ENCODE measurements at regions not wholly inside any gene's neighbourhood (a gene's known extent, or its start where the extent isn't known, plus 50 kb on each side); places are given as distances from the start of the nearest gene placed in this dataset.

DNA sequence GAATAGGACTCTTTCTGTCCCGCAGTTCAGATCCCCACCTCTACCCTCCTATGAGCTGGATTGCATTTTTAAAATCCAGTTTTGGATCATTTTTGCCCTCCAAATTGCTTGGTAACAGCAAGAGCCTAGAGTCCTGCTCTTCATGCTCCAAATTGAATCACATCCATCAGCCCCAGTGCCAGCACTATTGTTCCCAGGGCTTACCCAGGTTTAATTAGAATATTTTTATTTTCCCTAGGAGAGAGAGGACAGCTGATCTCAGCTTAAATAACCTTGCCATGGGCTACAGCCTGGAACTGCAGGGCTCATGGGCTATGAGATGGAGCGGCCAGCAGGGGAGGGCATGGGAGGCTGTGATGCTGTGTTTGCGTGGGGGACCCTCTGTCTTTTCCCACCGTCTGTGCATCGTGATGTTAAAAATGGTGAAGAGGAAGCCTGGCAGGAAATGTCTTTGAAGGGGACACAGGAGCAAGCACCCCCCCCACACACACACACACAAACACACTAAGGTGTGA, 59.4 kb upstream of the WSCD2 start:
- WGBS, 2 donors (ENCODE audit: extremely low coverage in 2 of 2, insufficient read length in 2 of 2, insufficient replicate concordance in 1 of 2), result no CpG with 5 or more reads among the region's 5 CpGs
- Histone ChIP-seq H3K27ac (replicated peaks; ENCODE audit: low read length) (no peak overlapping the region), H3K4ac (ENCODE audit: low read length) (no peak overlapping the region), H2AFZ (ENCODE audit: low read length) (no peak overlapping the region), H3K27me3 (ENCODE audit: control insufficient read depth in 3 of 3, insufficient read depth in 3 of 3, low read depth in 1 of 3, low read length in 3 of 3) (peaks cover 0 to 4% (median 0%) of the 10 kb centered on the region in 3 experiments), H3K4me3 (ENCODE audit: low read length in 2 of 2) (no peak overlapping the region), H3K23ac (ENCODE audit: low read depth, low read length, poor library complexity) (no peak overlapping the region), H2BK5ac (ENCODE audit: low read length) (no peak overlapping the region), H3K9ac (ENCODE audit: low read depth, low read length, poor library complexity) (no peak overlapping the region), H3K36me3 (replicated peaks in 1 of 2; ENCODE audit: control insufficient read depth in 2 of 2, insufficient read depth in 2 of 2, low read length in 2 of 2) (no peaks in the 10 kb centered on the region), H2BK120ac (ENCODE audit: low read depth, low read length) (no peak overlapping the region), H2BK15ac (ENCODE audit: low read length) (no peak overlapping the region), H3K9me3 (replicated peaks in 1 of 2; ENCODE audit: control insufficient read depth in 2 of 2, insufficient read depth in 1 of 2, low read depth in 1 of 2, low read length in 2 of 2) (no peaks in the 10 kb centered on the region), H3K4me2 (ENCODE audit: insufficient read depth, low read length, poor library complexity, severe bottlenecking) (no peak overlapping the region), H3K4me1 (ENCODE audit: control insufficient read depth in 2 of 2, insufficient read depth in 1 of 2, low read depth in 1 of 2, low read length in 2 of 2) (no peaks in the 10 kb centered on the region), H4K8ac (ENCODE audit: low read depth, low read length) (no peak overlapping the region), H4K91ac (ENCODE audit: low read depth, low read length, poor library complexity) (no peak overlapping the region), H3K79me1 (ENCODE audit: low read depth, low read length) (no peaks in the 10 kb centered on the region), H2BK12ac (ENCODE audit: low read length) (no peak overlapping the region), H2AK5ac (ENCODE audit: low read depth, low read length) (no peak overlapping the region), H3K14ac (ENCODE audit: low read length) (no peak overlapping the region), H3K18ac (ENCODE audit: low read length) (no peak overlapping the region)
- no peak for DNase-seq (ENCODE audit: low spot score)

DNA sequence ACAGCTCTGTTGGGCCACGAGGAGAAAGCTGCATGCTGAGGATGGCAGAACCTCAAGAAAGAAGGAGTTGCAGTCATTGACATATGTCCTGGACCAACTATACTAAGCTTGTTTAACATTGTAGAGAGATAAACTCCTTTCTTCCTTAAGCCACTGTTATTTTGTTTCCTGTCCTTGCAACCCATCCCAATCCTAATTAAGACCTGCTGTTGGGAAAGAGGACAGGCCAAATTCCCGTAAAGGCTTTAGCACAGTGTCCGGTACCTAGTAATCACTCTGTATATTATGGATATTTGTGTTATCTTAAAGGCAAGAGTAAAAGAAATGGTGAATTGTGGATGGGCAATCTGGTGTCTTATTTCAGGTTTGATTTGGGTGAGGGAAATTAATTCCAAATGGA, 53.5 kb upstream of the WSCD2 start:
- H2BK12ac ChIP-seq (ENCODE audit: low read length), result no peak overlapping the region
- WGBS, 2 donors (ENCODE audit: extremely low coverage in 2 of 2, insufficient read length in 2 of 2, insufficient replicate concordance in 1 of 2), result no CpG with 5 or more reads among the region's 3 CpGs
- H3K27me3 ChIP-seq (ENCODE audit: control insufficient read depth in 3 of 3, insufficient read depth in 3 of 3, low read depth in 1 of 3, low read length in 3 of 3), result no peaks in the 10 kb centered on the region
- H2BK15ac ChIP-seq (ENCODE audit: low read length), result no peak overlapping the region
- no peak for DNase-seq (ENCODE audit: low spot score)
- H3K4me2 ChIP-seq (ENCODE audit: insufficient read depth, low read length, poor library complexity, severe bottlenecking), result no peak overlapping the region
- H3K18ac ChIP-seq (ENCODE audit: low read length), result no peak overlapping the region
- H3K23ac ChIP-seq (ENCODE audit: low read depth, low read length, poor library complexity), result no peak overlapping the region
- H2AK5ac ChIP-seq (ENCODE audit: low read depth, low read length), result no peak overlapping the region
- no peak overlapping the region for H4K91ac ChIP-seq (ENCODE audit: low read depth, low read length, poor library complexity)
- H3K9ac ChIP-seq (ENCODE audit: low read depth, low read length, poor library complexity), result no peak overlapping the region
- H3K36me3 ChIP-seq (replicated peaks in 1 of 2; ENCODE audit: control insufficient read depth in 2 of 2, insufficient read depth in 2 of 2, low read length in 2 of 2), result no peaks in the 10 kb centered on the region
- H2AFZ ChIP-seq (ENCODE audit: low read length), result no peak overlapping the region
- no peak overlapping the region for H3K14ac ChIP-seq (ENCODE audit: low read length)
- H3K4me1 ChIP-seq (ENCODE audit: control insufficient read depth in 2 of 2, insufficient read depth in 1 of 2, low read depth in 1 of 2, low read length in 2 of 2), result peaks cover 7% of the 10 kb centered on the region in 2 donors
- no peak overlapping the region for H3K4me3 ChIP-seq (ENCODE audit: low read length in 2 of 2)
- H3K79me1 ChIP-seq (ENCODE audit: low read depth, low read length), result no peaks in the 10 kb centered on the region
- H3K4ac ChIP-seq (ENCODE audit: low read length), result no peak overlapping the region
- H2BK5ac ChIP-seq (ENCODE audit: low read length), result no peak overlapping the region
- no peaks in the 10 kb centered on the region for H3K9me3 ChIP-seq (replicated peaks in 1 of 2; ENCODE audit: control insufficient read depth in 2 of 2, insufficient read depth in 1 of 2, low read depth in 1 of 2, low read length in 2 of 2)
- no peak overlapping the region for H2BK120ac ChIP-seq (ENCODE audit: low read depth, low read length)
- H4K8ac ChIP-seq (ENCODE audit: low read depth, low read length), result no peak overlapping the region
- no peak overlapping the region for H3K27ac ChIP-seq (replicated peaks; ENCODE audit: low read length)

DNA sequence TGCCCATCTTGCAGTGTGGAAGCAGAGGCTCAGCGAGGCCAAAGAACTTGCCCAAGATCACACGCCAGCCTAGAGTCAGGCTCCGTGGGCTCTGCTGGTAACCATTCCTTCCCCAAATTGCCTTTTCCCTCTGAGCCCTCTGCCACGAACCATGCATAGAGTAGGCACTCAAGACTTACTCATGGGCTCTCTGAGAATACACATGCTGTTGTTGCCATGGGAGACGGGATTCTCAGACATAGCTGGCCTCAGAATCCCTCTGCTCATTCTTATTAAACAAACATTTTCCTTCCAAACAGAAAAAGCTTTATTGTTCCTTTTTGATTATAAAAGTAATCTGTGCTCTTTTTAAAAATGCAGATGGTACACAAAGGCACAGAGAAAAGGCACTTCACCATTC, 52.5 kb upstream of the WSCD2 start:
- Histone ChIP-seq H3K4me1 (ENCODE audit: control insufficient read depth in 2 of 2, insufficient read depth in 1 of 2, low read depth in 1 of 2, low read length in 2 of 2) (peaks cover 10% of the 10 kb centered on the region in 2 donors), H2AFZ (ENCODE audit: low read length) (no peak overlapping the region), H4K8ac (ENCODE audit: low read depth, low read length) (no peak overlapping the region), H2BK12ac (ENCODE audit: low read length) (peak overlapping the region; percentile 59), H3K4me2 (ENCODE audit: insufficient read depth, low read length, poor library complexity, severe bottlenecking) (no peak overlapping the region), H2AK5ac (ENCODE audit: low read depth, low read length) (no peak overlapping the region), H2BK120ac (ENCODE audit: low read depth, low read length) (no peak overlapping the region), H3K79me1 (ENCODE audit: low read depth, low read length) (no peaks in the 10 kb centered on the region), H3K27me3 (ENCODE audit: control insufficient read depth in 3 of 3, insufficient read depth in 3 of 3, low read depth in 1 of 3, low read length in 3 of 3) (no peaks in the 10 kb centered on the region), H3K14ac (ENCODE audit: low read length) (no peak overlapping the region), H4K91ac (ENCODE audit: low read depth, low read length, poor library complexity) (no peak overlapping the region), H3K23ac (ENCODE audit: low read depth, low read length, poor library complexity) (no peak overlapping the region), H3K36me3 (replicated peaks in 1 of 2; ENCODE audit: control insufficient read depth in 2 of 2, insufficient read depth in 2 of 2, low read length in 2 of 2) (no peaks in the 10 kb centered on the region), H3K4me3 (ENCODE audit: low read length in 2 of 2) (no peak overlapping the region), H2BK15ac (ENCODE audit: low read length) (no peak overlapping the region), H3K4ac (ENCODE audit: low read length) (no peak overlapping the region), H3K9ac (ENCODE audit: low read depth, low read length, poor library complexity) (no peak overlapping the region), H3K9me3 (replicated peaks in 1 of 2; ENCODE audit: control insufficient read depth in 2 of 2, insufficient read depth in 1 of 2, low read depth in 1 of 2, low read length in 2 of 2) (no peaks in the 10 kb centered on the region), H3K18ac (ENCODE audit: low read length) (no peak overlapping the region), H2BK5ac (ENCODE audit: low read length) (no peak overlapping the region), H3K27ac (replicated peaks; ENCODE audit: low read length) (no peak overlapping the region)
- WGBS, 2 donors (ENCODE audit: extremely low coverage in 2 of 2, insufficient read length in 2 of 2, insufficient replicate concordance in 1 of 2), result no CpG with 5 or more reads among the region's 5 CpGs
- no peak for DNase-seq (ENCODE audit: low spot score)

DNA sequence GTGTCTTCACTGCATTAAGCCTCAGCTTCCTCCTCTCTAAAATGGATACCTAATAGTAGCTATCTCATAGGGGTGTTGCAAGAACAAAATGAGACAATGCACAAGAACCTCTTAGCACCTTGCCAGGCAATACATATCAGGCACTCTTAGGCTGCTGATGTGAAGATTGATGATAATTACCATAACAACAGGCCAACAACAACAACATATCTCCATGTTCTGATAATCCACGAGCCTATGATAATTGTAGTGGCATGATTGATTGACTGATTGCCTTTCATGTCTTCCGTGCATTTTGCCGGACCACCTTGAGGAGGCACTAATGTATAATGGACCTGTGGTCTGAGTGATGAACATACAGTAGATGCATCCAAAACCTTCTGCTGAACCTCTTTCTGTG, 50.7 kb upstream of the WSCD2 start:
- H3K4me3 ChIP-seq (ENCODE audit: low read length in 2 of 2), result no peak overlapping the region
- H3K79me1 ChIP-seq (ENCODE audit: low read depth, low read length), result no peaks in the 10 kb centered on the region
- no peaks in the 10 kb centered on the region for H3K9me3 ChIP-seq (replicated peaks in 1 of 2; ENCODE audit: control insufficient read depth in 2 of 2, insufficient read depth in 1 of 2, low read depth in 1 of 2, low read length in 2 of 2)
- no peak for DNase-seq (ENCODE audit: low spot score)
- H2BK12ac ChIP-seq (ENCODE audit: low read length), result no peak overlapping the region
- no peak overlapping the region for H2AFZ ChIP-seq (ENCODE audit: low read length)
- no peak overlapping the region for H3K4me2 ChIP-seq (ENCODE audit: insufficient read depth, low read length, poor library complexity, severe bottlenecking)
- no peaks in the 10 kb centered on the region for H3K27me3 ChIP-seq (ENCODE audit: control insufficient read depth in 3 of 3, insufficient read depth in 3 of 3, low read depth in 1 of 3, low read length in 3 of 3)
- H3K18ac ChIP-seq (ENCODE audit: low read length), result no peak overlapping the region
- H3K4me1 ChIP-seq (ENCODE audit: control insufficient read depth in 2 of 2, insufficient read depth in 1 of 2, low read depth in 1 of 2, low read length in 2 of 2), result peaks cover 10% of the 10 kb centered on the region in 2 donors
- no peak overlapping the region for H2BK120ac ChIP-seq (ENCODE audit: low read depth, low read length)
- no CpG with 5 or more reads among the region's 3 CpGs for WGBS, 2 donors (ENCODE audit: extremely low coverage in 2 of 2, insufficient read length in 2 of 2, insufficient replicate concordance in 1 of 2)
- H2AK5ac ChIP-seq (ENCODE audit: low read depth, low read length), result no peak overlapping the region
- H4K8ac ChIP-seq (ENCODE audit: low read depth, low read length), result no peak overlapping the region
- no peak overlapping the region for H3K23ac ChIP-seq (ENCODE audit: low read depth, low read length, poor library complexity)
- no peak overlapping the region for H3K27ac ChIP-seq (replicated peaks; ENCODE audit: low read length)
- no peak overlapping the region for H3K9ac ChIP-seq (ENCODE audit: low read depth, low read length, poor library complexity)
- H4K91ac ChIP-seq (ENCODE audit: low read depth, low read length, poor library complexity), result no peak overlapping the region
- H3K4ac ChIP-seq (ENCODE audit: low read length), result no peak overlapping the region
- H2BK15ac ChIP-seq (ENCODE audit: low read length), result no peak overlapping the region
- H3K36me3 ChIP-seq (replicated peaks in 1 of 2; ENCODE audit: control insufficient read depth in 2 of 2, insufficient read depth in 2 of 2, low read length in 2 of 2), result no peaks in the 10 kb centered on the region
- H3K14ac ChIP-seq (ENCODE audit: low read length), result no peak overlapping the region
- no peak overlapping the region for H2BK5ac ChIP-seq (ENCODE audit: low read length)
